NCI-H345 treated with DMSO at 0.1 percent for 48 hours (cell line): ENCODE measurements at regions not wholly inside any gene's neighbourhood (a gene's known extent, or its start where the extent isn't known, plus 50 kb on each side); places are given as distances from the start of the nearest gene placed in this dataset.
A peak's percentile ranks its signal among the peaks of the same experiment; 100 is the strongest.

ENCODE experiments used
- DNase-seq: peaks from one replicate; lab custom pipeline; 2025; ENCODE audit not compliant: unreplicated experiment; lab: John Stamatoyannopoulos, UW

DNA sequence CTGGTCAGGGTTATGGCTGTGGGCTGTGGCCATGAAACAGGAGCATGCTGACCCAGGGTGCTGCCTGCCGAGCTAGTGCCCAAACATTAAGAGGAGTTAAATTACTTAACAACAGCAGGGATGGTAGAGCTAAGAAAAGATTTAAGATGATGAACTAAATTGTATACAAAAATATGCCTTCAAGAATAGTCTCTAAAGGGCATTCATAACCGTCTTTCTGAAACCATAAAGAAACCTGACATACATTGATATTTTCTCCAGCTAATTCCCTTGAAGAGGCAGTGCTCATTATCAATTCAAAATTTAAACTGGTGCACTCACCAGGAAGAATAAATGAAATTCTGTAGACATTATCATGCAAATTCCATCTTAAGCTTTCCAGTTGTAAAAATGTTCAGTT, 265.8 kb upstream of the TAC1 start:
- no peak for DNase-seq

DNA sequence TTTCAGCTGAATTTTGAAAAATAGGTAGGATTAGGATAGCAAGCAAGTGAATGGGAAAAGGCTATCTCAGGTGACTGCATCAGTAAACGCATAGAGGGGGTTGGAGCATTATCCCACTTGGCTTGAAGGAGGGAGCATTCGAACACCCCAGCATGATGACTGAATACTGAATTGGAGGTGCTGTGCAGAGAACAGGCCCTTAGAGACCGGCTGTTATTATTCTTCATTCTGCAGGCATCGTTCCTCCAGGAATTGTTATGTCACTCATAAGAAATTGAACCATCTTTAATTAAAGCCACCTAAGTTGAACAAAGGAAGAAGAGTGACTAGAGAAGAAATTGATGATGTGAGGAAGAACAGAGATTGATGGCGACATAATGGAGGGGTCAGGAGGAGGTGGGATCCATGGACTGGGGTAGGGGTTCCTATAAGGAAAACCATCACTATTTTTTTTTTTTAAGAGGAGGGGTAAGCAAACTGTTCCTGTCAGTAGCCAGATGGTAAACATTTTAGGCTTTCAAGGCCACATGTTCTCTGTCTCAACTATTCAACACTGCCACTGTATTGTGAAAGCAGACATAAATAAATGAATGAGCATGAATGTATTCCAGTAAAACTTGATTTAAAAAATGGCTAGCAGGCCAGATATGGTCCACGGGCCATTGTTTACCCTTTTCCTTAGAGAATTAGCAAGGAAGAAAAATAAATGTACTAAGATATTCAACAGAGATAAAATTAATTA, 264.7 kb upstream of the TAC1 start:
- DNase-seq: no peak

DNA sequence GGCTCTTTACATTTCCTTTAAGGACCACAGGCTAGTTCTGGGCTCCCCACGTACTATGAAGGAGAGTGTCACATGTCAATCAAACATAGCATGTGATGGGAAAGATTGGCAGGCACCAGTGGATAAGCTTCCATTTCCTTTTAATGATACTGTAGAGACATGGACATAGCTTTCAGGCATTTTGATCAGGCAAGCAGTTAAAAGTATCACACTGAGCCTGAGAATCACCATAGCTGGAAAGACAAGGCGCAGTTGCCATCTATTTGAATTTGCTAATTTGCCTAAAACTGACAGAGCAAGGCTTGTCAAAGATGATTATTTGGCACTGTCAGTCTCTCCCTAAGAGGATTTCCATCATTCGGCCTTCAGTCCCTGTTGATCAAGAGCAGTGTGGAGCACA, 263.4 kb upstream of the TAC1 start:
- no peak for DNase-seq

DNA sequence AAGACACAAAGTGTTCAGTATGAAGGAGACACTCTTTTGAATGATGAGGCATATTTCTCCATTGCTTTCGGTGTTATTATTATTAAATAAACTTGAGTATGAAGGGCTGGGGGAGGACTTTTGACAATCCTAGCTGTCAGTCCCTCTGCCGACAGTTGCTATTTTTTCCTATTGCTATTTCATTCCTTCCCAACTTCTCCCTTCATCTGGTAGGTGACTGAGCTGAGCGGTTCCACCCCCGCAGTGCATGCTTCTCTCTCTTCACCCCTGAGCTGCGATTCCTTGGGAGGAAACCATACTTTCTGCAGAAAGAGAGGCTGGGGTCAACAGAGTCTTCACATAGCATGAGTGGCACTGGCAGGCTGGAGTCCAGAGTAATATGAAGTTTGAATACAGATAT, 261.2 kb upstream of the TAC1 start:
- no peak for DNase-seq

DNA sequence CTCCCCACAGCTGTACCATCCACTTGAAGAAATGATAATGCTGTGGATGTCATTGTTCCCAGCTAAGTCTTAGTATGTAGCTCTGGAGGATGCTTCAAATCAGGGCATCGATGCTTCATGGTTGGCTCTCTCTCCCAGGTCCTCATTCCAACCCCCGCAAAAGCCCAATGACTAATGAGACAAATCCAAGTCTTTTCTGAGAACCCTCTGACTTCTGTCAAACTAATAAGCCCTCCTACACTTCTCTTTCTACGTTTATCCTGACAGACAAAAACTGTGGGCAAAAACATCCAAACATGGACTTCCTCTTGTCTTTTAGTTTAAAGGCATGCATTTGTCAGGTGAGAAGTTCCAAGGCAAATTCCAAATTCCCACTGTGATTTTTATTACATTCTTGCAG, 260.4 kb upstream of the TAC1 start:
- DNase-seq: no peak

DNA sequence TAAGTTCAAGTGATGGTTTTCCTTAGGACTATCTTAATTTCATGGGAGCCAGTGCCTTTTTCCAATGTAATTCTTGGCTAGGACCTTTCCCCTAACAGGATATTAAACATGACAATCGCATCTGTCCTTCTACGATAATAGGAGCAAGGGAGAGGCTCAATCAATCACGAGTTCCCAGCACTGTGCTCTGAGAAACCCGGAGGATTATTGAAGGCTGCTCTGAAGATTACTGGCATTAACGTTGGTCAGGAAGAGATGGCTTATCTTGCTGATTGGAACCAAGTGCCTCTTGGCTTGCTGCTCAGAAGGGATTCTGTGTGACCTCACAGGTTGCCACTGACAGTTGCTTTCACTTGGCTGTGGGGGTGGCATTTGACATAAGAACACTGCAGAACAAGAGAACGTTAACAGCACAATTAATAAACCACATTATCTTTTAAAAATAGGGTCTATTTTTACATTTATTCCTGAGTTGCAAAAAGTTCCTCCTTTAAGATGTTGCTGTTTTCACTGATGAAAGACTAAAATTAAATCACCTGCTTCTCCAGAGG, 252.1 kb upstream of the TAC1 start:
- no peak for DNase-seq

DNA sequence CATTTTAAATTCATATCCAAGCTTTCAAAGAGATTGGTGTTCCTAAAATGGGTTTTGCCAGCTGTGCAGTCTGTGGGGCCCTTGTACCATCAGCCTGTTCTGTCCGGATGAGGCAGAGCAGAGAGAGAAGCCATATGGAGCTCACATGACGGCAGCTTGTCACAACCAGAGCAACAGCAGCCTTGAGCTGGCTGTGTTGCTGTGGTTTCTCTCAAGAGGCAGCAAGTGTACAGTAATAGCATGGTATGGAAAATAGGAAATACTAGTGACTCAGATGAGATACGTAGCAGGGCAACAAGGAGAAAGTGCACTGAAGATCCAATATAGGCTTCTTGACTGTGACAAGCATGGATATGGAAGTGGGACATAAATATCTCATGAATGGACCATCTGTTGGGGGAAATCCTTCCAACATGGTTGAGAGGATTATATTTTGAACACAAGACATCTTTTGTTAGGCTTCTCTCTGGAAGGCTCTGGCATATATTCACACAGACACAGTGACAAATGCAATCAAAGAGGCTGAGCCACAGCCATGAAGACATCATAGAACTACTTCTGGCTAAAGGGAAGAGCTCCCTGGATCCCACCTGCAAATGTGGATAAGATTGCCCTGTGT, 251.0 kb upstream of the TAC1 start:
- DNase-seq: no peak

DNA sequence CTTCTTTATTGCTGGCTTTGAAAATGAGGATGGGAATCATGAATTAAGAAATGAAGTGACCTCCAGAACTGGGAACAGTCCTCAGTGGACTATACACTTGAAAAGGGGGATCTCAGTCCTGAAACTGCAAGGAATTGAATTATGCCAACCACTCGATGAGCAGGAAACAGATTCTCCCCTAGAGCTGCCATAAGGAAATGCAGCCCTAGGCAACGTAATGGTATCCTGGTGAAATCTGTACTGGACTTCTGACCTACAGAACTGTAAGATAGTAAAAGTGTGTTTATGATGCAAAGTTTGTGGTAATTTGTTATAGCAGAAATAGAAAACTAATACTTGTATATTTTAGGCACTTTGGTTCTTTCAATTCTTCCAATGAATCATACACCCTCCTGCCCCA, 236.4 kb upstream of the TAC1 start:
- DNase-seq: no peak

DNA sequence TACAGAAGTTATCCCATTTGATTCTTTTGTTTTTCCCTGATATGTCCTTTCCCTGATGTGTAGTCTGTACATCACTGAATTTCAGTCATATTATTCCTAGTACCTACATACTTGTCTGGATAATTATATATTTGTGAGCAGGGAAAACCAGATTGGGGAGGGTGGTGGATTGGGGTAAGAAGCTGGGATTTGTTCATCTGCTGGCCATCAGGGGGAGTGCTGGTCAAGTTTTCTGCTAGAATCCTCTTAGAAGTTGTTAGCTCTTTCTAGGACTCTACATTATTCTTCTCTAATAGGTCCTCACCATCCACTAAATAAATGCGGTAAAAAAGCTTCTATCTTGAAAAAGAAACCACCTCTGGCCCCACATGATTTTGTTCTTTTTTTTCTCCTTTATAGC, 232.7 kb upstream of the TAC1 start:
- DNase-seq: peak; percentile 24

DNA sequence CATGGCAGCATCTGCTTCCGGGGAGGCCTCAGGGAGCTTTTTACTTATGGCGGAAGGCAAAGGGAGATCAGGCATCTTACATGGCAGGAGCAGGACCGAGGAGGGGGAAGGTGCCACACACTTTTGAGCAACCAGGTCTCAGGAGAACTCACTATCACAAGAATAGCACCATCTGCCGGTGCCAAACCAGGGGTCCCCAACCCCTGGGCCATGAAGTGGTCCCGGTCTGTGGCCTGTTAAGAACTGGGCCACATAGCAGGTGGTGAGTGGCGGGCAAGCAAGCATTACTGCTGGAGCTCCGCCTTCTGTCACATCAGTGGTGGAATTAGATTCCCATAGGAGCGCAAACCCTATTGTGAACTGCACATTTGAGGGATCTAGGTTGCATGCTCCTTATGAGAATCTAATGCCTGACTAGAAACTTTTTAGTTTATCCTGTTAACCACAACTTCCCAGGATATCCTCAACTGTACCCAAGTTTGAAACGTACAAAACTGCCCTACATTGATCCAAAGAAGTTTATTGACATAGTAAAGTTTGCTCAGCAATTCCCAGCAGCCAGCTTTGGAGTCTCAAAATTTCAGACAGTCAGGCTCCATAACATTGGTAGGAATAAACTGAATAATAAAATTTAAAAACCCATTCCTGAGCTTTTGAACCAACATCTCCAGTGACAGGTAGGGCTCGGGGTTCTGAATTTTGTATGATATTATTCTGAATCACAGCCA, 228.4 kb upstream of the TAC1 start:
- DNase-seq: no peak

DNA sequence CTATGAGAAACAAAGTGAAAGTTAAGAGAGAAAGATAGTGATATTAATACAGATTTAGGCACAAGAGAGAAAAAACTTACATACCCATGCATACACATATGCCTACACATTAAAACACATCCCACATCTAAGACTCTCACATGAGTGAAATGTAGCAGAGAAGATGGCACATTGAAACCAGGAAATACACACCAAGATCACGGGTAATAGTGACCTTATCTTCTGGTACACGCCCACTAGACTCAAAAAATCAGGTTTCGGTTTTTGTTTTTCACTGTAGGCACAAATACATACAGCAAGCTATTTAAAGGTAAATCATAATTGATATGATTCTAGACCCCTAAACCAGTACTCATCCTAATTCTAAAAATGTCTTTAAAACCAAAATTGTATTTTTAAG, 225.2 kb upstream of the TAC1 start:
- DNase-seq: no peak

DNA sequence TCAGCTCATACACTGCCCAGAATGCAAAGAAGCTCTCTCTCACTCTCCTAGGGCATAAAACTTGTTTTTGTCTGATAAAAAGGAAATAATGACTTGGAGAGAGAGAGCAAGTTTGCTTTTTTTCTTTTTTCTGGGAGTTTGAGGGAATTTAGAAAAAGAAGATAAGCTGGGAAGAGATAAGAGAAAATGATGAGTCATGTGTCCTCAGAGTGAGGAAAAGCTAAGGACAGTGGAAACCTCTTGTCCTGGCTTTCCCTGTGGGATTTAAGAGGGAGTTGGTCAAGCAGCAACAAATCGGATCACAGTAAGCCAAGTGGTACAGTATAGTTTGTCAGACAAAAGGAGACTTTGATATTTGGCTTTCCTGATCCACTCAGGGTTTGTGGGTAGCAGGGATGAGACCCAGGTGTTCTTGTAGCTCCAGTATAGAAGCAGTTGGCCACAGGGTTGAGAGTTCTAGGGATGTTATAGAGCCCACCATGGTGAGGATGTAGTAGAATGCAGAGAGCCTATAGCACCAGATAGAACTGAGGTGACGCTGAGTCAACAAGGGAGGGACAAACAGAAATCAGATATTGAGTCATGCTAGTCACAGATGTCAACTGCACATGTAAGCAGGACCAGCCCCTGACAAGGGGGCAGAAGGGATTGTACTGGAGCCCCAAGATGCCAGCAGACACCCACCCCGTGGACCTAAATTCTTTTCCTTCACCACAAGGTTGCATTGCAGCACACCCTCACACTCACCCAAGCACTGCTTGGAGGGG, 219.3 kb upstream of the TAC1 start:
- no peak for DNase-seq

DNA sequence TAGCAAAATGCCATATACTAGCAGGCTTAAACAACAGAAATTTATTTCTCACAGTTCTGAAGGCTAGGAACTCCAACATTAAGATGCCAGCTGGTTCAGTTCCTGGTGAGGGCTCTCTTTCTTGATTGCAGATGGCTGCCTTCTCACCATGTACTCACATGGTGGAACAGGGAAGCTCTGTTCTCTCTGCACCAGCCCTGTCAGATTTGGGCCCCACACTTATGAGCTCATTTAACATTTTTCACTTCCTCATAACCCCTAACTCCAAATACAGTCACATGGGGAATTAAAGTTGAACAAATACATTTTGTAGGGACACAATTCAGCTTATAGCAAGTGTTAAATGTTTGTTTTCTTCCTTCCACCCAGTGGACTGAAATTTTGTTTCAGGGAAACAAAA, 218.6 kb upstream of the TAC1 start:
- no peak for DNase-seq

DNA sequence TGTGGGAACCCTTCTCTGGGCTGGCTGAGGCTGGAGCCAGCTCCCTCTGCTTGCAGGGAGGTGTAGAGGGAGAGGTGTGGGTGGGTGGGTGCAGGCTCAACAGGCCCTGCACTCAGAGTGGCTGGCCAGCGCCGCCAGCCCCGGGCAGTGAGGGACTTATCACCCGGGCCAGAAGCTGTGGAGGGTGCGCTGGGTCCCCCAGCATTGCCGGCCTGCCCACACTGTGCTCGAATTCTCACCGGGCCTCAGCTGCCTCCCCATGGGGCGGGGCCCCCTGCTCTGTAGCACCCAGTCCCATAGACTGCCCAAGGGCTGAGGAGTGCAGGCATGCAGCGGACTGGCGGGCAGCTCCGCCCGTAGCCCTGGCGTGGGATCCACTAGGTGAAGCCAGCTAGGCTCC, 190.7 kb upstream of the TAC1 start:
- DNase-seq: no peak

DNA sequence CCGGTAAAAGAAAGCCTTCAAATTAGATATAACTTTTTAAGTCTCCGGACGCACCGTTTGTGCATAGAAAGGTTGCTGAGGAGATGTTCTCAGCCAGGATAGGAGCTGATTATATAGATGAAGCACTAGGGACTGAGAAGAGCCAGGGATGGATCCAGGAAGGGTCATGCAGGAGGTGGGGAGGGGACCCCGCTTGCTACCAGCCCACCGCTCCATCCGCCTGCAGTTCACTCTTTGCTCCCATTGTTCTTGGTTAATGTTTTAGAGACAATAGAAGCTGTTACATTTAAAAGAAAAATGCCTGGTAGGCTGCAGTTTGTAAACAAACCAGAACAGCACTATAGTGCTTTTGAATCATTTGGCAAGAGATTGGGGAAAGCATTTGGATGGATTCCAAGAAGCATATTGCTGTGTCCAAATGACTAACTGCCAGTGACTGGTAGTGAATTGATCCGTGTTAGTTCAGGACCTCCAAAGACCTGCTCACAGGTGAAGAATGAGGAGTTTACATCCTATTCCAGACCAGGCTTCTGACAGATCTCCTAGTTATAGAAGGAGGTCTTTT, 175.9 kb upstream of the TAC1 start:
- DNase-seq: peak; percentile 92

DNA sequence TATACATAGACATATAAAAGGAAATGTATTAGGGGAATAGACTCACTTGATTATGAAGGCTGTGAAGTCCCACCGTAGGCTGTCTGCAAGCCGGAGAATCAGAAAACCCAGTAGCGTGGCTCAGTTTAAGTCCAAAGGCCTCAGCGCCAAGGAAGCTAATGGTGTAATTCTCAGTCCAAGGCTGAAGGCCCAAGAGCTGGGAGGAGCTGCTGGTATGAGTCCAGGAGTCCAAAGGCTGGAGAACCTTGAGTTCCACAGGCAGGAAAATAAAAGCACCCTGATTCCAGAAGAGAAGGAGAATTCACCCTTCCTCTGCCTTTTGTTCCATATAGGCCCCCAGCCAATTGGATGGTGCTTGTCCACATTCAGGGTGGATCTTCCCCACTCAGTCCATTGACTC, 166.2 kb upstream of the TAC1 start:
- DNase-seq: no peak

DNA sequence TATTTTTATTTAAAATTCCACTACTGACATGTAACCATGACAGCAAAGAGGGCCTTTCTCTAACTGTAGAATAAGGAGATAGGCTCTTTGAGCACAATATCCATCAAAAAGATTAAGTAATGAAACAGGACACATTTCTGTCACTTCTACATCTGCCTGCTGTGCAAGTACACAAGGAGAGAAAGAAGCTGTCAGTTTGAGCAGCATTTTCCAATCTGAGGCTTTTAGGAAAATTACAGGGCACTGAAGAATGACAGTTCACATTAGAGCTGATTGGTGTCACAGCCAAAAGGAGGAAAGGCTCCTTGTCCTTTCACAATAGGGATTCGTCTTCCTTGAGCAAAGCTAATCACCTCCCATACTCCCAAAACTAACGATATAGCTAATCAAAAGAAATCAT, 158.8 kb upstream of the TAC1 start:
- DNase-seq: no peak

DNA sequence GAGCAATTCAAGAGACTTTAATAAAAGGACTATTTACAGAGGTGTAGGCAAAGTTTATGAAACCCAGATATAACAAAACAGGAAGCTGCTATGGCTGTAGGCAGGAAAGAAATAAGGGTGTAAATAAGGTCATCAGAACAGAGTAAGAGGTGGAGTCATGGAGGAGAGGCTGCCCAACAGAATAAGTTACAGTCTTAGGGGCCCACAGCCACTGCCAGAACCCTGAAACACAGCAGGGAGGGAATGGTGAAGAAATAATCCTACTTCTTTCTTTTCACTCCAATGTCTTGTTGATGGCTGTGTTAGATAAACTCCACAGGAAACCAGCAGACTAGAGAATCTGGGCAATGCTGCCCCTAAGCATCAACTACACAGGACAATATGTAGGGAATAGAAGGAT, 155.8 kb upstream of the TAC1 start:
- DNase-seq: no peak

DNA sequence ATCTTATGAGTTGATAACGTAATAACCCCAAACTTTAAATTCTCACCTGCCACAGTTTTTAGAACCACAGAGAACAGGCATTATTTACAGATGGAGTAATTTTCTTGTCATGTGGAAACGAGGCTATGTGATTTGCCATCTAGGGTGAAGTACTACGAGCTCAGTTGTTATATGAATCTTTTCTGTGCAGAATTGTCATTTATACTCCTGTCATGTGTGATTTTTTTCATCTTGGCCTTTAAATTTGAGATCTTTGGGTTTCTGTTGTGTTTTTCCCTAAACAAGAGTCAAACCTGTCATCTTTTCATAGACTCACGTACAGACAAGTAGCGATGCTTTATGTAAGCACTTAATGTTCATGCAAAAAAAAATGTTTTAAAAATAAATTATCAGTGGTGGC, 153.7 kb upstream of the TAC1 start:
- DNase-seq: no peak

DNA sequence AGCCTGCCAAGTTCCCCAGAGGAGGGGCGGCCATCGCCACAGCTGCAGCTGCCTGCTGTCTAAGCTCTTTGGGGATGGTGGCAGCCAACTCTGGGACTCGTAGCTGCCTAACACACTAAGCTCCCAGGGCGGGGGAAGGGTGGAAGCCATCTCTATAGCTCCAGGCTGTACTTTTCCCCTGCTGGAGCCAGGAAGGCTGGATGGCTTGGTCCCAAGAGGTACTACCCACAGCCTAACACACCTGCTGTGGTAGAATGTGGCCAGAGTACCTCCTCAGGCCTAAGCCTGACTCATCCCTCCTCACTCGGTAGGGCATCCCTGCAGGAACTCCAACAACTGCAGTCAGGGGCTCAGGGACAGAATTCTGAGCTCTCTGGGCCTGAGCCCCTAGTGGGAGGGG, 151.7 kb upstream of the TAC1 start:
- DNase-seq: no peak

DNA sequence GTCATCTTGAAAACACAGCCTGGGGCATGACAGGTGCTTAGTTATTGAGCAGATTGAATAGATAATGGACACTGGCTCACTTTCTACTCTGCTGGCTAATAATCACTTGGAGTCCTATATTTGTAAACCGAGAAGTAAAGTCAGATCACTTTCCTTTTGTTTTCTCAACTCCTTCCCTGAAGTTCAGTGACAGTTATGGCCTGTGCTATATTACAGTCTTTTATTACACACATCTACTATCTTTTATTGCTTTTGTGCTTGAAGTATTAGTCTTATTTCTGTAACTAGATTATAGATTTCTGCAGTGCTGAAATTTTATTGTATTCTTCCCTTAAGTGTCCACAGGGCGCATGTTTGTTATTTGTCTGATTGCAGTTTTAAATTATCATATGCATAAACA, 136.4 kb upstream of the TAC1 start:
- DNase-seq: no peak
